ENCODE measurements at regions not wholly inside any gene's neighbourhood (a gene's known extent, or its start where the extent isn't known, plus 50 kb on each side); places are given as distances from the start of the nearest gene placed in this dataset.

GRCh38 chr22:48660790-48661740 lies 1166.6 kb downstream of the BRD1 start:
- DNase-seq: no peak

GRCh38 chr22:48660104-48660789 lies 1167.4 kb downstream of the BRD1 start:
- DNase-seq: no peak

- no peak for DNase-seq
Measured at GRCh38 chr22:48659404-48659996, 1168.2 kb downstream of the BRD1 start.

GRCh38 chr22:48658871-48659270 lies 1168.8 kb downstream of the BRD1 start:
- no peak for DNase-seq

GRCh38 chr22:48658246-48658645 lies 1169.4 kb downstream of the BRD1 start:
- DNase-seq: no peak

GRCh38 chr22:48654492-48654891 lies 1173.2 kb downstream of the BRD1 start:
- DNase-seq: no peak

- DNase-seq: no peak
Measured at GRCh38 chr22:48653929-48654328, 1173.7 kb downstream of the BRD1 start.

GRCh38 chr22:48653306-48653705 lies 1174.4 kb downstream of the BRD1 start:
- DNase-seq: no peak

GRCh38 chr22:48652796-48653195 lies 1174.9 kb downstream of the BRD1 start:
- DNase-seq: no peak

GRCh38 chr22:48651981-48652538 lies 1175.6 kb downstream of the BRD1 start:
- DNase-seq: no peak

- DNase-seq: no peak
Measured at GRCh38 chr22:48651036-48651890, 1176.4 kb downstream of the BRD1 start.

- DNase-seq: no peak
Measured at GRCh38 chr22:48650323-48651035, 1177.2 kb downstream of the BRD1 start.

- no peak for DNase-seq
Measured at GRCh38 chr22:48649466-48649865, 1178.2 kb downstream of the BRD1 start.

- no peak for DNase-seq
Measured at GRCh38 chr22:48649031-48649430, 1178.6 kb downstream of the BRD1 start.

GRCh38 chr22:48647606-48648515 lies 1179.8 kb downstream of the BRD1 start:
- DNase-seq: no peak

- no peak for DNase-seq
Measured at GRCh38 chr22:48647051-48647450, 1180.6 kb downstream of the BRD1 start.

GRCh38 chr22:48646216-48646925 lies 1181.3 kb downstream of the BRD1 start:
- DNase-seq: no peak

GRCh38 chr22:48645766-48646165 lies 1181.9 kb downstream of the BRD1 start:
- DNase-seq: no peak

GRCh38 chr22:48644997-48645396 lies 1182.7 kb downstream of the BRD1 start:
- no peak for DNase-seq

GRCh38 chr22:48644108-48644507 lies 1183.6 kb downstream of the BRD1 start:
- no peak for DNase-seq
